HL-60 (cell line): ENCODE measurements at regions not wholly inside any gene's neighbourhood (a gene's known extent, or its start where the extent isn't known, plus 50 kb on each side); places are given as distances from the start of the nearest gene placed in this dataset.

Experiments
- SPI1 ChIP-seq: IDR thresholded peaks from 2 replicates; pipeline ENCODE4 v1.6.1; 2012; ENCODE audit warnings: low read depth, mild to moderate bottlenecking, borderline replicate concordance
- TF ChIP-seq, protein P1 (sequence below): IDR thresholded peaks from one replicate; pipeline ENCODE4 v1.5.1; 2011; ENCODE audit warnings: low read length, control low read depth, inconsistent platforms; ENCODE audit not compliant: insufficient read depth

DNA sequence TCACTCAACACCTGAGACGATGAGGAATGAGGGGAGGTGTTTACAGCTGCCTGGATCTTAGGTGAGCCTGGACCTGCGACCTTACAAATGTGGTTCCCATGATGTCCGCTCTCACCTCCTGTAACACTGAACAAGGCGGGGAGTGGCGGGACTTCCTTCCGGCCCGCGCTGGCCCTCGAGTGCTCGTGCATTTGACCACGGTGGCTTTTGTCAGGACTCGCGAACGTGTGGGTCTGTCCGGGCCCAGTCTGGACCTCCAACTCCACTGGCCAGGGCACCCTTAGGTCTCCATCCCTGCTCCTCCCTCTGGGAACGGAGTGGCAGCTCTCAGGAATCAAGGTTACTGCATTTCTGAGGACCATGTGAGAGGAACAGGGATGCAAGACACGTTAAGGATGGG is 263.0 kb upstream of the SALL3 start:
- TF ChIP-seq, protein P1, sequence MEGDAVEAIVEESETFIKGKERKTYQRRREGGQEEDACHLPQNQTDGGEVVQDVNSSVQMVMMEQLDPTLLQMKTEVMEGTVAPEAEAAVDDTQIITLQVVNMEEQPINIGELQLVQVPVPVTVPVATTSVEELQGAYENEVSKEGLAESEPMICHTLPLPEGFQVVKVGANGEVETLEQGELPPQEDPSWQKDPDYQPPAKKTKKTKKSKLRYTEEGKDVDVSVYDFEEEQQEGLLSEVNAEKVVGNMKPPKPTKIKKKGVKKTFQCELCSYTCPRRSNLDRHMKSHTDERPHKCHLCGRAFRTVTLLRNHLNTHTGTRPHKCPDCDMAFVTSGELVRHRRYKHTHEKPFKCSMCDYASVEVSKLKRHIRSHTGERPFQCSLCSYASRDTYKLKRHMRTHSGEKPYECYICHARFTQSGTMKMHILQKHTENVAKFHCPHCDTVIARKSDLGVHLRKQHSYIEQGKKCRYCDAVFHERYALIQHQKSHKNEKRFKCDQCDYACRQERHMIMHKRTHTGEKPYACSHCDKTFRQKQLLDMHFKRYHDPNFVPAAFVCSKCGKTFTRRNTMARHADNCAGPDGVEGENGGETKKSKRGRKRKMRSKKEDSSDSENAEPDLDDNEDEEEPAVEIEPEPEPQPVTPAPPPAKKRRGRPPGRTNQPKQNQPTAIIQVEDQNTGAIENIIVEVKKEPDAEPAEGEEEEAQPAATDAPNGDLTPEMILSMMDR: no peak
- TF ChIP-seq SPI1: no peak
